Esophagus squamous epithelium (tissue), 5 donors: ENCODE measurements at regions not wholly inside any gene's neighbourhood (a gene's known extent, or its start where the extent isn't known, plus 50 kb on each side); places are given as distances from the start of the nearest gene placed in this dataset.

Source experiments
- DNase-seq: peaks from one replicate; lab custom pipeline; 2025; lab: John Stamatoyannopoulos, UW
- H3K27ac ChIP-seq, 4 donors: fragments of 200-600 bp; sonication (generic); one replicate each; pipeline ENCODE4 v1.5.1; 2016 to 2019; ENCODE audit warnings: mild to moderate bottlenecking in 1 of 4
- H3K27me3 ChIP-seq, 4 donors: fragments of 200-600 bp; sonication (generic); 1 replicate in 3 of 4; 2 replicates in 1 of 4; pipeline versions ENCODE4 v1.5.1 to v1.6.0; 2017 to 2021; ENCODE audit warnings: antibody characterized with exemption in 1 of 4
- H3K36me3 ChIP-seq, 3 donors: fragments of 200-600 bp; sonication (generic); one replicate each; pipeline ENCODE4 v1.5.1; 2016 to 2019
- H3K4me1 ChIP-seq, 3 donors: fragments of 200-600 bp; sonication (generic); one replicate each; pipeline ENCODE4 v1.5.1; 2017 to 2019
- H3K4me3 ChIP-seq, 4 donors: fragments of 200-600 bp; sonication (generic); 1 replicate in 3 of 4; 2 replicates in 1 of 4; pipeline ENCODE4 v1.5.1; 2016 to 2019; ENCODE audit warnings: mild to moderate bottlenecking in 2 of 4, moderate library complexity in 1 of 4
- H3K9me3 ChIP-seq, 3 donors: fragments of 200-600 bp; sonication (generic); one replicate each; pipeline ENCODE4 v1.5.1; 2016 to 2019
- CTCF ChIP-seq, 6 experiments: fragments of 450-650 bp in 4 of 6; fragments of 200-600 bp in 2 of 6; sonication (generic) in 2 of 6; IDR thresholded peaks; one replicate each; pipeline ENCODE4 v1.5.1; 2016 to 2019; ENCODE audit warnings: antibody characterized with exemption in 6 of 6, mild to moderate bottlenecking in 4 of 6, moderate library complexity in 4 of 6
- POLR2A ChIP-seq, 4 donors: fragments of 450-650 bp; IDR thresholded peaks; one replicate each; pipeline ENCODE4 v1.6.1; 2017; ENCODE audit warnings: antibody characterized with exemption in 4 of 4, mild to moderate bottlenecking in 4 of 4, moderate library complexity in 3 of 4
- WGBS, 2 donors: methylation state at CpG; one replicate each; pipeline ENCODE4 v1.1.5; 2018; 5-methylcytosine and 5-hydroxymethylcytosine counted together
- intact Hi-C: fragments of 100-400 bp; cut with DNase I; formaldehyde crosslinking; loops from one replicate; pipeline ENCODE4 v1.15.0; 2022
- donor health status: DM: yes; HTN: yes; CAD: no.

- 83 to 88% methylated on average over 11 to 13 of the region's 13 CpGs for WGBS, 2 donors
- Histone ChIP-seq H3K4me3 (no peak overlapping the region), H3K27me3 (peaks cover 0 to 81% (median 0%) of the 10 kb centered on the region in 4 donors), H3K27ac (no peak overlapping the region), H3K36me3 (no peaks in the 10 kb centered on the region), H3K4me1 (peaks cover 0 to 17% (median 0%) of the 10 kb centered on the region in 3 donors), H3K9me3 (no peaks in the 10 kb centered on the region)
- intact Hi-C loops: no loop called here
- DNase-seq: no peak
- TF ChIP-seq POLR2A (IDR thresholded peaks at IDR 0.05) (no peak), CTCF (IDR thresholded peaks at IDR 0.05) (no peak)
Measured at GRCh38 chr2:551621-552020, 125.6 kb downstream of the TMEM18 start.

- intact Hi-C loops: no loop called here
- Histone ChIP-seq H3K4me3 (no peak overlapping the region), H3K27me3 (peaks cover 0 to 81% (median 0%) of the 10 kb centered on the region in 4 donors), H3K27ac (no peak overlapping the region), H3K9me3 (no peaks in the 10 kb centered on the region), H3K4me1 (peaks cover 0 to 10% (median 0%) of the 10 kb centered on the region in 3 donors), H3K36me3 (no peaks in the 10 kb centered on the region)
- 75 to 84% methylated on average over 10 to 13 of the region's 13 CpGs for WGBS, 2 donors
- no peak for DNase-seq
- TF ChIP-seq CTCF (IDR thresholded peaks at IDR 0.05) (no peak), POLR2A (IDR thresholded peaks at IDR 0.05) (no peak)
Measured at GRCh38 chr2:550860-551567, 126.2 kb downstream of the TMEM18 start.

GRCh38 chr2:545711-546650 is 131.2 kb downstream of the TMEM18 start:
- TF ChIP-seq POLR2A (IDR thresholded peaks at IDR 0.05) (no peak), CTCF (IDR thresholded peaks at IDR 0.05) (no peak)
- Histone ChIP-seq H3K4me3 (no peak overlapping the region), H3K27ac (no peak overlapping the region), H3K9me3 (no peaks in the 10 kb centered on the region), H3K4me1 (no peaks in the 10 kb centered on the region), H3K36me3 (no peaks in the 10 kb centered on the region), H3K27me3 (peaks cover 0 to 53% (median 0%) of the 10 kb centered on the region in 4 donors)
- 68 to 71% methylated on average over 16 of the region's 24 CpGs for WGBS, 2 donors
- intact Hi-C loops: no loop called here
- no peak for DNase-seq

- Histone ChIP-seq H3K36me3 (no peaks in the 10 kb centered on the region), H3K4me1 (no peaks in the 10 kb centered on the region), H3K27me3 (peaks cover 0 to 50% (median 0%) of the 10 kb centered on the region in 4 donors), H3K4me3 (no peak overlapping the region), H3K27ac (no peak overlapping the region), H3K9me3 (no peaks in the 10 kb centered on the region)
- intact Hi-C loops: no loop called here
- TF ChIP-seq CTCF (IDR thresholded peaks at IDR 0.05) (no peak), POLR2A (IDR thresholded peaks at IDR 0.05) (no peak)
- 79 to 82% methylated on average over 7 to 12 of the region's 12 CpGs for WGBS, 2 donors
- DNase-seq: no peak
Measured at GRCh38 chr2:545228-545627, 132.0 kb downstream of the TMEM18 start.

GRCh38 chr2:538646-539045 is 138.6 kb downstream of the TMEM18 start:
- TF ChIP-seq POLR2A (IDR thresholded peaks at IDR 0.05) (no peak), CTCF (IDR thresholded peaks at IDR 0.05) (no peak)
- no peak for DNase-seq
- Histone ChIP-seq H3K4me1 (no peaks in the 10 kb centered on the region), H3K9me3 (peaks cover 0 to 4% (median 0%) of the 10 kb centered on the region in 3 donors), H3K4me3 (no peak overlapping the region), H3K27me3 (no peaks in the 10 kb centered on the region), H3K27ac (no peak overlapping the region), H3K36me3 (no peaks in the 10 kb centered on the region)
- WGBS, 2 donors: 86 to 93% methylated on average over 2 of the region's 2 CpGs
- intact Hi-C loops: no loop called here
